HCT116 (cell line): ENCODE measurements at regions not wholly inside any gene's neighbourhood (a gene's known extent, or its start where the extent isn't known, plus 50 kb on each side); places are given as distances from the start of the nearest gene placed in this dataset.

ENCODE experiments used
- ATF3 ChIP-seq: IDR thresholded peaks from 2 replicates; pipeline ENCODE4 v1.6.1; 2012
- CTCF ChIP-seq, 3 experiments: fragments of 200-600 bp in 1 of 3; sonication (generic) in 1 of 3; IDR thresholded peaks in 2 of 3; conservative IDR thresholded peaks in 1 of 3; 2 replicates each; pipeline ENCODE4 v1.5.1; 2012 to 2017; ENCODE audit warnings: low read depth in 2 of 3, low read length in 2 of 3, antibody characterized with exemption in 1 of 3, borderline replicate concordance in 1 of 3, control low read depth in 1 of 3, mild to moderate bottlenecking in 1 of 3, mixed read lengths in 1 of 3, mixed run types in 1 of 3, moderate library complexity in 1 of 3; ENCODE audit not compliant: insufficient read depth in 1 of 3
- EZH2phosphoT487 ChIP-seq: fragments of 200-600 bp; IDR thresholded peaks from 2 replicates; pipeline ENCODE4 v1.6.1; 2018; ENCODE audit warnings: antibody characterized with exemption, borderline replicate concordance
- JUND ChIP-seq: IDR thresholded peaks from 2 replicates; pipeline ENCODE4 v1.6.1; 2012
- MAX ChIP-seq: IDR thresholded peaks from 2 replicates; pipeline ENCODE4 v1.6.1; 2012
- POLR2A ChIP-seq: IDR thresholded peaks from 2 replicates; pipeline ENCODE4 v1.7.0; 2011; ENCODE audit warnings: borderline replicate concordance; ENCODE audit not compliant: insufficient read depth, insufficient read length; ENCODE audit errors: extremely low read depth
- POLR2AphosphoS5 ChIP-seq: IDR thresholded peaks from 2 replicates; pipeline ENCODE4 v1.6.1; 2011; ENCODE audit warnings: mild to moderate bottlenecking, low read depth, low read length, moderate library complexity
- REST ChIP-seq: IDR thresholded peaks from 2 replicates; pipeline ENCODE4 v1.6.1; 2012; ENCODE audit warnings: low read depth
- SP1 ChIP-seq: IDR thresholded peaks from 2 replicates; pipeline ENCODE4 v1.6.1; 2012; ENCODE audit warnings: low read depth
- SRF ChIP-seq: IDR thresholded peaks from 2 replicates; pipeline ENCODE4 v1.6.1; 2012; ENCODE audit warnings: low read depth
- YY1 ChIP-seq: IDR thresholded peaks from 2 replicates; pipeline ENCODE4 v1.6.1; 2011; ENCODE audit warnings: low read length, low read depth, moderate library complexity, mild to moderate bottlenecking; ENCODE audit not compliant: insufficient replicate concordance; ENCODE audit errors: extremely low read depth
- ZBTB33 ChIP-seq: IDR thresholded peaks from 2 replicates; pipeline ENCODE4 v1.6.1; 2011; ENCODE audit warnings: mild to moderate bottlenecking, low read length, moderate library complexity; ENCODE audit not compliant: insufficient replicate concordance; ENCODE audit errors: extremely low read depth

- TF ChIP-seq SRF (no peak), YY1 (no peak), REST (no peak), SP1 (no peak), CTCF (IDR thresholded peaks at IDR 0.05 in 2 of 3, conservative IDR thresholded peaks at IDR 0.05 in 1 of 3; ENCODE audit: borderline replicate concordance in 1 of 3, insufficient read depth in 1 of 3, low read depth in 2 of 3, low read length in 2 of 3) (no peak), POLR2A (no peak), POLR2AphosphoS5 (no peak), ATF3 (no peak), MAX (no peak), EZH2phosphoT487 (no peak), JUND (no peak), ZBTB33 (no peak)
Observed at GRCh38 chr19:34575206-34575605, 93.6 kb downstream of the WTIP start.
